GM23248 (cell line): ENCODE measurements at regions not wholly inside any gene's neighbourhood (a gene's known extent, or its start where the extent isn't known, plus 50 kb on each side); places are given as distances from the start of the nearest gene placed in this dataset.

ENCODE experiments used
- EZH2 ChIP-seq: fragments of 200-600 bp; sonication (generic); IDR thresholded peaks from 2 replicates; pipeline ENCODE4 v1.6.1; 2018; ENCODE audit warnings: antibody characterized with exemption, mild to moderate bottlenecking; ENCODE audit not compliant: insufficient read depth, poor library complexity, severe bottlenecking
- EZH2phosphoT487 ChIP-seq: fragments of 200-600 bp; sonication (generic); IDR thresholded peaks from 2 replicates; pipeline ENCODE4 v1.6.1; 2018; ENCODE audit warnings: antibody characterized with exemption, moderate library complexity, mild to moderate bottlenecking, low read depth; ENCODE audit not compliant: insufficient read depth

DNA sequence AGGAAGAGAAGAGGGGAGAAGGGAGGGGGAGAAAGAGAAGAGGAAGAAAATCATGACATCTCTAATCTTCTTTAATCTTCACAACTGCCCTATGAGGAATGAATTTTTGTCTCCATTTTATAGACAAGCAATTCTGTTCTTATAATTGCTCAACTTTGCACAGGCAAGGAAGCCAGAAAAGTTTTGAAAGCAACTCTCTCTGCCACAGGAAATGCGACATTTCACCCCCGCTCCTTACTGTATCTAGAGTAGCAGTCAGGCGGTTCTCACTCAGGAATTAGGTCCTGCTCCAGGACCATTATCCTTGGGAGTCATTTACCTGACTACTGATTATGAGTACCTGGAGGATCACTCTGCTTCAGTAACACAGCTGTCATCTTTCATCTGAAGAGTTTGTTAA is 69.2 kb upstream of the FAM9A start:
- TF ChIP-seq EZH2 (no peak), EZH2phosphoT487 (no peak)
